ENCODE measurements at regions not wholly inside any gene's neighbourhood (a gene's known extent, or its start where the extent isn't known, plus 50 kb on each side); places are given as distances from the start of the nearest gene placed in this dataset.

GRCh38 chr2:12210016-12210933, 463.8 kb downstream of the LPIN1 start:
- no peaks in the 10 kb centered on the region for H3K9me3 ChIP-seq (ENCODE audit: control insufficient read depth, insufficient read depth, low read length)
- no peaks in the 10 kb centered on the region for H3K4me1 ChIP-seq (ENCODE audit: control insufficient read depth, insufficient read depth, low read length)
- H3K36me3 ChIP-seq (ENCODE audit: control insufficient read depth, insufficient read depth, low read length), result no peaks in the 10 kb centered on the region
- H3K27me3 ChIP-seq (ENCODE audit: control insufficient read depth, insufficient read depth, low read length), result no peaks in the 10 kb centered on the region
- DNase-seq (ENCODE audit: low read depth in 4 of 6, low spot score in 6 of 6), result no peak
- H3K4me3 ChIP-seq (ENCODE audit: low read depth, low read length), result no peak overlapping the region
- 97% methylated on average over 17 of the region's 17 CpGs for WGBS (ENCODE audit: insufficient coverage)
- H3K27ac ChIP-seq (ENCODE audit: low read depth, low read length), result no peak overlapping the region

DNA sequence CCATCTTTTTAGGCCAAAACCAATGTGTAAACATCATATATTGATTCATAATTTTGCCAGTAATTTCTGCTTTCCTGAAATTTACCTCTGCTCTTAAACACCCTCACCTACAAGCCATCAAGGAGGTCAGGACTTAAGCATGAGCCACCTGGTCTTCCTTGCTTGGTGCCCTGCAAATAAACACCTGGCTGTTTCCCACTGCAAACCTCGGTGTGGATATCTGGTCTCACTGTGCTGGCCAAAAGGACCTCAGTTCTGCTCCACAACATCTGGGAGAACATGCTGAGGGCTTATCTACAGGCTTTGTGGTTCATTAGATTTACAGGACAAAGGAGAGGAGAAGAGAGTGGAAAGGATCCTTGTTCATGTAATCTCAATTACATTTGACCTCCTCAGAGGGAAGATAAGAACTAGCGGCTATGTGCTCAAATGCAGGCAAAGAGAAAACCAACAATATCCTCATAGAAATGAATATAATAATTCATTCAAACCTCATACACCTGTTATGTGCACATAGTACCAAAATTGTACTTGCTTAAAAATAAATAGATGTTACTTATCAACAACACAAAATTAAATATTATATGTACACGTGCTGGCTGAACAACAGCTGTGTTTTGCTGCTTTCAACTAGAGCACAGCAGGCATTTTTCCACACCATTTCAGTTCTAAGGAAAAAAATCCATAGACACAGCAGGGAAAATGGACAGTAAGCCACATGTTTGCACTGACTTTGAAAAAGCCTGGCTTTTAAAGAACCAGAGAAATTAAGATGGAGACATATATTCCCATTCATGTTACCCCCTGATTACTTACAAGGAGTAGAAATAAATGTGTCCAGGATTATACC, 465.1 kb downstream of the LPIN1 start:
- H3K27ac ChIP-seq (ENCODE audit: low read depth, low read length), result no peak overlapping the region
- peak in 2 of 6 donors; percentile 51 to 84 for DNase-seq (ENCODE audit: low read depth in 4 of 6, low spot score in 6 of 6)
- 43% methylated on average over 2 of the region's 3 CpGs for WGBS (ENCODE audit: insufficient coverage)
- no peaks in the 10 kb centered on the region for H3K9me3 ChIP-seq (ENCODE audit: control insufficient read depth, insufficient read depth, low read length)
- no peak overlapping the region for H3K4me3 ChIP-seq (ENCODE audit: low read depth, low read length)
- H3K36me3 ChIP-seq (ENCODE audit: control insufficient read depth, insufficient read depth, low read length), result no peaks in the 10 kb centered on the region
- H3K4me1 ChIP-seq (ENCODE audit: control insufficient read depth, insufficient read depth, low read length), result no peaks in the 10 kb centered on the region
- H3K27me3 ChIP-seq (ENCODE audit: control insufficient read depth, insufficient read depth, low read length), result no peaks in the 10 kb centered on the region

DNA sequence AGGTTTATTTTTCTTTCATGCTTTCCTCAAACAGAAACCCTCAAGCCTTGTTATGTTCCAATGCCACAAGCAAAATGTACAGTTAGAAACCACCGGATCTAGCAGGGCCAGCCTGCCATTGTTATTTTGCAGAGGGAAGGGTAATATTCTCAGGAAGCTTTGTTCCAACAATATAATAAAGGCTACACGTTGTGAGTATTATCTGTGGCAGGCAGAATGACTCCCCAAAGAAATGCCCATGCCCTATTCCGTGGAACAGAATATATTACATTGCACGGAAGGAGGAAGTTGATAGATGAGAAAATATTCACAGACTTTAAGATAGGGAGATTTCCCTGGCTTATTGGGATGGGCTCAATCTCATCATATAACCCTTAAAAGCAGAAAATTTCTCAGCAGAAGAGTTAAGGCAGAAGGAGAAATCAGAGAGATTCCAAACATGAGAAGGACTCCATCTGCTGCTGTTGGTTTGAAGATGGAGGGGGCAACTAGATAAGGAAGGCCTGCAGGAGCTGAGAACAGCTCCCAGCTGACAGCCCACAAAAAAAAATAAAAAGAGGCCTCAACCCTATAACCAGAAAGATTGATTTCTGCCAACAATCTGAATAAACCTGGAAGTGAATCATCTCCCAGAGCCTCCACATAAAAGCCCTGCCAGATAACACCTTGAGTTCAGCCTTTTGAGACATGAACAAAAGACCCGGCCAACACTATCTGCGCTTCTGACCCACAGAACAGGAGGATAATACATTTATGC, 466.6 kb downstream of the LPIN1 start:
- no peaks in the 10 kb centered on the region for H3K36me3 ChIP-seq (ENCODE audit: control insufficient read depth, insufficient read depth, low read length)
- peak in 2 of 6 donors; percentile 22 to 62 for DNase-seq (ENCODE audit: low read depth in 4 of 6, low spot score in 6 of 6)
- H3K4me3 ChIP-seq (ENCODE audit: low read depth, low read length), result no peak overlapping the region
- H3K27ac ChIP-seq (ENCODE audit: low read depth, low read length), result no peak overlapping the region
- no peaks in the 10 kb centered on the region for H3K27me3 ChIP-seq (ENCODE audit: control insufficient read depth, insufficient read depth, low read length)
- no CpG with 5 or more reads among the region's 6 CpGs for WGBS (ENCODE audit: insufficient coverage)
- no peaks in the 10 kb centered on the region for H3K9me3 ChIP-seq (ENCODE audit: control insufficient read depth, insufficient read depth, low read length)
- no peaks in the 10 kb centered on the region for H3K4me1 ChIP-seq (ENCODE audit: control insufficient read depth, insufficient read depth, low read length)

DNA sequence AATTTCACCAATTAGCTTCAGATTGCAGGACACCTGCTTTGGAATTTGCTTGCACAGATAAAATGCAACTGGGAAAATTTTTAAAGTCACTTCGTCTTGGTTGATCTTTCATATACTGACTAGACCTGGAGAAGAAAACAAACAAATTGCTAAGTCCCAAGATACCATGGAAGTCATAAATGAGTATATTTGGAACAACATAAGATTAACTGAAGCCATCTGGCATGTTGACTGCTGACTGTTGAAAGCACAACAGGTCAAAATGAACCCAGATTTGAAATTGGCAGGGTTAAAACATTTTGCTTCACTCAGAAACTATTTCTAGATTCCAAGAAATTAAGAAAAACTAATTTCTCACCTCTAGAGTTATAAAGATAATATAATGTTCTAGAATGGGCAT, 470.7 kb downstream of the LPIN1 start:
- no CpG with 5 or more reads among the region's 1 CpG for WGBS (ENCODE audit: insufficient coverage)
- Histone ChIP-seq H3K27ac (ENCODE audit: low read depth, low read length) (no peak overlapping the region), H3K9me3 (ENCODE audit: control insufficient read depth, insufficient read depth, low read length) (no peaks in the 10 kb centered on the region), H3K4me3 (ENCODE audit: low read depth, low read length) (no peak overlapping the region), H3K36me3 (ENCODE audit: control insufficient read depth, insufficient read depth, low read length) (no peaks in the 10 kb centered on the region), H3K4me1 (ENCODE audit: control insufficient read depth, insufficient read depth, low read length) (no peaks in the 10 kb centered on the region), H3K27me3 (ENCODE audit: control insufficient read depth, insufficient read depth, low read length) (no peaks in the 10 kb centered on the region)
- no peak for DNase-seq (ENCODE audit: low read depth in 4 of 6, low spot score in 6 of 6)

DNA sequence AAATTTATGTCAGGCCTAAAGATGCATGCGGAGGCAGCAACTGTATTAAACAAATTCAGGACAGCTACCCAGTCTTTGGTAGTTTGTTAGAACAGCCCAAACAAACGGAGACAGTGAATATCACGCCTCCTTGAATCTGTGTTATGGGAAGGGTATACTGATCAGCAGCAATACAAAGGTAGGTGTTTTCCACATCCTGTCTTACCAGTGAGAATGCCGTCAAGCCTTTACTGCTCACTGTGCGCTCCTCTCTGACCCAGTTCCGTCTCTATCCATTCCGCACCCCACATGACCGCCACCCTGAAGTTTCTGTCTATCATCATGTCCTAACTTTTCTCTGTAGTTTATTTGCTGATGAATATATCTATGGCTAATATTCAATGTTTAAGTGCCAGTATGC, 473.3 kb downstream of the LPIN1 start:
- DNase-seq (ENCODE audit: low read depth in 4 of 6, low spot score in 6 of 6), result no peak
- Histone ChIP-seq H3K4me3 (ENCODE audit: low read depth, low read length) (no peak overlapping the region), H3K27ac (ENCODE audit: low read depth, low read length) (no peak overlapping the region), H3K36me3 (ENCODE audit: control insufficient read depth, insufficient read depth, low read length) (no peaks in the 10 kb centered on the region), H3K27me3 (ENCODE audit: control insufficient read depth, insufficient read depth, low read length) (no peaks in the 10 kb centered on the region), H3K4me1 (ENCODE audit: control insufficient read depth, insufficient read depth, low read length) (no peaks in the 10 kb centered on the region), H3K9me3 (ENCODE audit: control insufficient read depth, insufficient read depth, low read length) (peaks cover 13% of the 10 kb centered on the region)
- 95% methylated on average over 3 of the region's 8 CpGs for WGBS (ENCODE audit: insufficient coverage)

DNA sequence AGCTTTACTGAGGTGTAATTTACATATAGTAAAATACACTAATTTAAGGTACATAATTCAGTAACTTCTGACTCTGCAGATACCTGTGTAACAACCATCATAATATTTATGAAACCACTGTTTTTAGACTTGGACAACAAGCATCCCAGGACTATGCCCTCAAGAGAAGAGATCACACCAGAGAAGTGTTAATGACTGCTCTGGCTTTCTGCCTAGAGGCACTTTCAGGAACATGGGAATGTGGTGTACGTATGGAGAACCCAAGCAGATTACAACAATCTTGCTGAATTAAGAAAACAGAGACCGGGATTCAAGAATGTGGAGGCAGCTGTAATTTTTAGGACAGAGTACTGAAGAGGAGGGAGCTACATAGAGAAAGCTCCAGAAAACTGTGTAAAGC, 475.2 kb downstream of the LPIN1 start:
- WGBS (ENCODE audit: insufficient coverage), result 70% methylated on average over 2 of the region's 2 CpGs
- DNase-seq (ENCODE audit: low read depth in 4 of 6, low spot score in 6 of 6), result no peak

DNA sequence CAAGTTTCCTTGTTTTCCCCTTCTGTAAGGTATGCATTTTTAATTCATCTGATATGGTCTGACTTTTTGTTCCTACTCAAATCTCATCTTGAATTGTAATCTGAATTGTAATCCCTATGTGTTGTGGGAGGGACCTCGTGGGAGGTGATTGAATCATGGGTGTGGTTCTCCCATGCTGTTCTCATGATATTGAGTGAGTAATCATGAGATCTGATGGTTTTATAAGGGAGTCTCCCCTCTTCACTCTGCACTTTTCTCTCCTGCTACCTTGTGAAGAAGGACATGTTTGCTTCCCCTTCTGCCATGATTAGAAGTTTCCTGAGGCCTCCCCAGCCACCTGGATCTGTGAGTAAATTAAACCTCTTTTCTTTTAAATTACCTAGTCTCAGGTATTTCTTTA, 476.1 kb downstream of the LPIN1 start:
- Histone ChIP-seq H3K27me3 (ENCODE audit: control insufficient read depth, insufficient read depth, low read length) (no peaks in the 10 kb centered on the region), H3K4me1 (ENCODE audit: control insufficient read depth, insufficient read depth, low read length) (no peaks in the 10 kb centered on the region), H3K27ac (ENCODE audit: low read depth, low read length) (no peak overlapping the region), H3K4me3 (ENCODE audit: low read depth, low read length) (no peak overlapping the region), H3K36me3 (ENCODE audit: control insufficient read depth, insufficient read depth, low read length) (no peaks in the 10 kb centered on the region), H3K9me3 (ENCODE audit: control insufficient read depth, insufficient read depth, low read length) (peaks cover 13% of the 10 kb centered on the region)
- no peak for DNase-seq (ENCODE audit: low read depth in 4 of 6, low spot score in 6 of 6)
- WGBS (ENCODE audit: insufficient coverage), result no CpG with 5 or more reads among the region's 1 CpG

More for the DNA sequence above, 475.2 kb downstream of the LPIN1 start:
- no peak overlapping the region for H3K27ac ChIP-seq (ENCODE audit: low read depth, low read length)
- peaks cover 13% of the 10 kb centered on the region for H3K9me3 ChIP-seq (ENCODE audit: control insufficient read depth, insufficient read depth, low read length)
- no peaks in the 10 kb centered on the region for H3K4me1 ChIP-seq (ENCODE audit: control insufficient read depth, insufficient read depth, low read length)
- no peaks in the 10 kb centered on the region for H3K36me3 ChIP-seq (ENCODE audit: control insufficient read depth, insufficient read depth, low read length)
- H3K27me3 ChIP-seq (ENCODE audit: control insufficient read depth, insufficient read depth, low read length), result no peaks in the 10 kb centered on the region
- no peak overlapping the region for H3K4me3 ChIP-seq (ENCODE audit: low read depth, low read length)

DNA sequence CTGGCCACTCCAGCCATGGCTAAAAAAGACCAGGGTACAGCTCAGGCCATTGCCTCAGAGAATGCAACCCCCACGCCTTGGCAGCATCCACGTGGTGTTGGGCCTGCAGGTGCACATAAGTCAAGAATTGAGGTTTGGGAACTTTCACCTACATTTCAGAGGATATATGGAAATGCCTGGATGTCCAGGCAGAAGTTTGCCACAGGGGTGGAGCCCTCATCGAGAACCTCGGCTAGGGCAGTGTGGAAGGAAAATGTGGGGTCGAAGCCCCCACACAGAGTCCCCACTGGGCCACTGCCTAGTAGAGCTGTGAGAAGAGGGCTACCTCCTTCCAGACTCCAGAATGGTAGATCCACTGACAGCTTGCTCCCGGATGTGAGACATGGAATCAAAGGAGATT, 477.3 kb downstream of the LPIN1 start:
- no peaks in the 10 kb centered on the region for H3K4me1 ChIP-seq (ENCODE audit: control insufficient read depth, insufficient read depth, low read length)
- no peak overlapping the region for H3K27ac ChIP-seq (ENCODE audit: low read depth, low read length)
- H3K4me3 ChIP-seq (ENCODE audit: low read depth, low read length), result no peak overlapping the region
- DNase-seq (ENCODE audit: low read depth in 4 of 6, low spot score in 6 of 6), result no peak
- H3K36me3 ChIP-seq (ENCODE audit: control insufficient read depth, insufficient read depth, low read length), result no peaks in the 10 kb centered on the region
- H3K27me3 ChIP-seq (ENCODE audit: control insufficient read depth, insufficient read depth, low read length), result no peaks in the 10 kb centered on the region
- H3K9me3 ChIP-seq (ENCODE audit: control insufficient read depth, insufficient read depth, low read length), result peaks cover 13% of the 10 kb centered on the region
- WGBS (ENCODE audit: insufficient coverage), result 96% methylated on average over 5 of the region's 6 CpGs

- H3K9me3 ChIP-seq (ENCODE audit: control insufficient read depth, insufficient read depth, low read length), result peaks cover 13% of the 10 kb centered on the region
- no peak for DNase-seq (ENCODE audit: low read depth in 4 of 6, low spot score in 6 of 6)
- no peaks in the 10 kb centered on the region for H3K27me3 ChIP-seq (ENCODE audit: control insufficient read depth, insufficient read depth, low read length)
- no peak overlapping the region for H3K27ac ChIP-seq (ENCODE audit: low read depth, low read length)
- no peaks in the 10 kb centered on the region for H3K4me1 ChIP-seq (ENCODE audit: control insufficient read depth, insufficient read depth, low read length)
- H3K4me3 ChIP-seq (ENCODE audit: low read depth, low read length), result no peak overlapping the region
- no peaks in the 10 kb centered on the region for H3K36me3 ChIP-seq (ENCODE audit: control insufficient read depth, insufficient read depth, low read length)
These were observed 480.2 kb downstream of the LPIN1 start for GRCh38 chr2:12226653-12227052.
